WTC11 (cell line): ENCODE measurements at regions not wholly inside any gene's neighbourhood (a gene's known extent, or its start where the extent isn't known, plus 50 kb on each side); places are given as distances from the start of the nearest gene placed in this dataset.

ENCODE experiments used
- CTCF ChIP-seq: fragments of 200-600 bp; IDR thresholded peaks from 2 replicates; pipeline ENCODE4 v1.8.0; 2022; ENCODE audit warnings: antibody characterized with exemption
- E2F1 ChIP-seq: sonication (generic); formaldehyde crosslinking; IDR thresholded peaks from 2 replicates; pipeline ENCODE4 v1.8.0; 2022; ENCODE audit warnings: mild to moderate bottlenecking, missing genetic modification reagents
- E2F5 ChIP-seq: sonication (generic); formaldehyde crosslinking; IDR thresholded peaks from 2 replicates; pipeline ENCODE4 v1.8.1; 2022; ENCODE audit warnings: mild to moderate bottlenecking, moderate library complexity, missing genetic modification reagents
- FOXP4 ChIP-seq: sonication (generic); formaldehyde crosslinking; IDR thresholded peaks from 2 replicates; pipeline ENCODE4 v1.8.0; 2022; ENCODE audit warnings: mild to moderate bottlenecking, missing genetic modification reagents
- HMGXB4 ChIP-seq: sonication (generic); formaldehyde crosslinking; IDR thresholded peaks from 2 replicates; pipeline ENCODE4 v1.8.1; 2023; ENCODE audit warnings: mild to moderate bottlenecking, moderate library complexity, missing genetic modification reagents
- MAX ChIP-seq: sonication (generic); formaldehyde crosslinking; IDR thresholded peaks from 2 replicates; pipeline ENCODE4 v1.8.0; 2022; ENCODE audit warnings: mild to moderate bottlenecking, missing genetic modification reagents
- NFATC4 ChIP-seq: fragments of 250-450 bp; sonication (Bioruptor Pico); IDR thresholded peaks from 2 replicates; pipeline ENCODE4 v1.9.0; 2021; ENCODE audit warnings: mild to moderate bottlenecking
- STAT6 ChIP-seq: sonication (generic); formaldehyde crosslinking; conservative IDR thresholded peaks from 2 replicates; pipeline ENCODE4 v1.8.1; 2023; ENCODE audit warnings: mild to moderate bottlenecking, low read depth, missing genetic modification reagents, moderate library complexity
- TCF7 ChIP-seq: sonication (generic); formaldehyde crosslinking; IDR thresholded peaks from 2 replicates; pipeline ENCODE4 v1.8.0; 2022; ENCODE audit warnings: mild to moderate bottlenecking, low read depth, missing genetic modification reagents, moderate library complexity
- TEAD4 ChIP-seq: sonication (generic); formaldehyde crosslinking; IDR thresholded peaks from 2 replicates; pipeline ENCODE4 v1.8.0; 2022; ENCODE audit warnings: mild to moderate bottlenecking, missing genetic modification reagents
- TP53 ChIP-seq: sonication (generic); formaldehyde crosslinking; IDR thresholded peaks from 2 replicates; pipeline ENCODE4 v1.8.1; 2023; ENCODE audit warnings: mild to moderate bottlenecking, missing genetic modification reagents
- ZNF138 ChIP-seq: sonication (generic); formaldehyde crosslinking; conservative IDR thresholded peaks from 2 replicates; pipeline ENCODE4 v1.8.1; 2022; ENCODE audit warnings: mild to moderate bottlenecking, moderate library complexity, missing genetic modification reagents

- no peak for TF ChIP-seq STAT6
- TF ChIP-seq MAX (CRISPR knock-in tag): no peak
- no peak for TF ChIP-seq CTCF
- TF ChIP-seq HMGXB4: no peak
- no peak for TF ChIP-seq TEAD4
- TF ChIP-seq TCF7 (CRISPR knock-in tag): no peak
- no peak for TF ChIP-seq NFATC4
- no peak for TF ChIP-seq FOXP4
- TF ChIP-seq ZNF138: no peak
- TF ChIP-seq TP53 (CRISPR knock-in tag): no peak
- no peak for TF ChIP-seq E2F5 (CRISPR knock-in tag)
- TF ChIP-seq E2F1 (CRISPR knock-in tag): no peak
Measured at GRCh38 chr13:38141792-38142191, 207.9 kb upstream of the UFM1 start.
